HUES6 (cell line): ENCODE measurements at regions not wholly inside any gene's neighbourhood (a gene's known extent, or its start where the extent isn't known, plus 50 kb on each side); places are given as distances from the start of the nearest gene placed in this dataset.

Source experiments
- H3K27ac ChIP-seq: 2 replicates; pipeline ENCODE4 v1.7.0; 2013; ENCODE audit warnings: low read depth, mild to moderate bottlenecking, low read length, inconsistent platforms
- H3K27me3 ChIP-seq: 2 replicates; pipeline ENCODE4 v1.6.1; 2013; ENCODE audit warnings: low read length; ENCODE audit not compliant: control insufficient read depth, insufficient read depth
- H3K36me3 ChIP-seq: 2 replicates; pipeline ENCODE4 v1.6.1; 2013; ENCODE audit warnings: low read length; ENCODE audit not compliant: control insufficient read depth, insufficient read depth
- H3K4me1 ChIP-seq: 2 replicates; pipeline ENCODE4 v1.6.1; 2013; ENCODE audit warnings: low read length; ENCODE audit not compliant: control insufficient read depth, insufficient read depth
- H3K4me3 ChIP-seq: 2 replicates; pipeline ENCODE4 v1.5.1; 2013; ENCODE audit warnings: low read depth, low read length
- H3K9ac ChIP-seq: one replicate; pipeline ENCODE4 v1.6.1; 2013; ENCODE audit warnings: mild to moderate bottlenecking, low read length
- H3K9me3 ChIP-seq: 2 replicates; pipeline ENCODE4 v1.6.1; 2013; ENCODE audit warnings: low read depth, low read length; ENCODE audit not compliant: control insufficient read depth, insufficient read depth

- peaks cover 9% of the 10 kb centered on the region; the same call in 1 of the 2 replicates for H3K9me3 ChIP-seq
- no peak overlapping the region for H3K27ac ChIP-seq
- no peak overlapping the region for H3K9ac ChIP-seq
- H3K36me3 ChIP-seq = no peaks in the 10 kb centered on the region; the same call in 1 of the 2 replicates
- H3K27me3 ChIP-seq = no peaks in the 10 kb centered on the region
- no peak overlapping the region for H3K4me3 ChIP-seq
- no peaks in the 10 kb centered on the region for H3K4me1 ChIP-seq
These were observed 460.4 kb upstream of the HS3ST1 start for GRCh38 chr4:11889099-11889498.

GRCh38 chr4:11881947-11882346 lies 453.3 kb upstream of the HS3ST1 start:
- Histone ChIP-seq H3K27ac (no peak overlapping the region), H3K4me1 (no peaks in the 10 kb centered on the region), H3K9me3 (peaks cover 16% of the 10 kb centered on the region; the same call in 1 of the 2 replicates), H3K27me3 (no peaks in the 10 kb centered on the region), H3K9ac (no peak overlapping the region), H3K4me3 (no peak overlapping the region), H3K36me3 (no peaks in the 10 kb centered on the region)

GRCh38 chr4:11881364-11881763 lies 452.7 kb upstream of the HS3ST1 start:
- no peaks in the 10 kb centered on the region for H3K36me3 ChIP-seq
- no peak overlapping the region for H3K9ac ChIP-seq
- H3K9me3 ChIP-seq = peaks cover 22% of the 10 kb centered on the region
- no peak overlapping the region for H3K4me3 ChIP-seq
- no peaks in the 10 kb centered on the region for H3K4me1 ChIP-seq
- H3K27ac ChIP-seq = no peak overlapping the region
- H3K27me3 ChIP-seq = no peaks in the 10 kb centered on the region

- no peaks in the 10 kb centered on the region for H3K4me1 ChIP-seq
- H3K9ac ChIP-seq = no peak overlapping the region
- H3K36me3 ChIP-seq = no peaks in the 10 kb centered on the region
- H3K9me3 ChIP-seq = peaks cover 39% of the 10 kb centered on the region
- no peak overlapping the region for H3K4me3 ChIP-seq
- no peaks in the 10 kb centered on the region for H3K27me3 ChIP-seq
- no peak overlapping the region for H3K27ac ChIP-seq
These were observed 449.5 kb upstream of the HS3ST1 start for GRCh38 chr4:11878241-11878640.

- no peaks in the 10 kb centered on the region for H3K4me1 ChIP-seq
- no peak overlapping the region for H3K27ac ChIP-seq
- peaks cover 37% of the 10 kb centered on the region for H3K9me3 ChIP-seq
- H3K27me3 ChIP-seq = no peaks in the 10 kb centered on the region
- no peaks in the 10 kb centered on the region for H3K36me3 ChIP-seq
- H3K9ac ChIP-seq = no peak overlapping the region
- no peak overlapping the region for H3K4me3 ChIP-seq
These were observed 447.4 kb upstream of the HS3ST1 start for GRCh38 chr4:11876104-11876503.

GRCh38 chr4:11869191-11869870 lies 440.6 kb upstream of the HS3ST1 start:
- Histone ChIP-seq H3K9ac (no peak overlapping the region), H3K27me3 (no peaks in the 10 kb centered on the region), H3K4me3 (no peak overlapping the region), H3K27ac (no peak overlapping the region), H3K4me1 (no peaks in the 10 kb centered on the region), H3K36me3 (no peaks in the 10 kb centered on the region), H3K9me3 (peaks cover 2% of the 10 kb centered on the region; the same call in 1 of the 2 replicates)

- H3K27me3 ChIP-seq = no peaks in the 10 kb centered on the region
- no peaks in the 10 kb centered on the region for H3K4me1 ChIP-seq
- no peaks in the 10 kb centered on the region for H3K36me3 ChIP-seq
- H3K4me3 ChIP-seq = no peak overlapping the region
- H3K9me3 ChIP-seq = peaks cover 5% of the 10 kb centered on the region; the same call in 1 of the 2 replicates
- H3K27ac ChIP-seq = no peak overlapping the region
- no peak overlapping the region for H3K9ac ChIP-seq
These were observed 437.7 kb upstream of the HS3ST1 start for GRCh38 chr4:11866391-11866790.

- Histone ChIP-seq H3K36me3 (no peaks in the 10 kb centered on the region), H3K9me3 (0 out of 2 replicates have a peak, but pooled peaks cover 5% of the 10 kb centered on the region), H3K9ac (no peak overlapping the region), H3K27me3 (no peaks in the 10 kb centered on the region), H3K4me1 (no peaks in the 10 kb centered on the region; the same call in 1 of the 2 replicates), H3K27ac (no peak overlapping the region), H3K4me3 (no peak overlapping the region)
These were observed 432.3 kb upstream of the HS3ST1 start for GRCh38 chr4:11860996-11861395.

- H3K9me3 ChIP-seq = 0 out of 2 replicates have a peak, but pooled peaks cover 5% of the 10 kb centered on the region
These were observed 429.2 kb upstream of the HS3ST1 start for GRCh38 chr4:11857881-11858280.

GRCh38 chr4:11847167-11847566 lies 418.5 kb upstream of the HS3ST1 start:
- Histone ChIP-seq H3K36me3 (no peaks in the 10 kb centered on the region), H3K9ac (no peak overlapping the region), H3K27ac (no peak overlapping the region), H3K4me3 (no peak overlapping the region), H3K9me3 (no peaks in the 10 kb centered on the region; the same call in 1 of the 2 replicates), H3K4me1 (peaks cover 9% of the 10 kb centered on the region), H3K27me3 (no peaks in the 10 kb centered on the region)

More at GRCh38 chr4:11857881-11858280, 429.2 kb upstream of the HS3ST1 start:
- no peak overlapping the region for H3K9ac ChIP-seq
- no peak overlapping the region; the same call in 1 of the 2 replicates for H3K27ac ChIP-seq
- no peaks in the 10 kb centered on the region for H3K36me3 ChIP-seq
- H3K4me1 ChIP-seq = no peaks in the 10 kb centered on the region; the same call in 1 of the 2 replicates
- H3K4me3 ChIP-seq = no peak overlapping the region
- no peaks in the 10 kb centered on the region for H3K27me3 ChIP-seq

- no peak overlapping the region for H3K9ac ChIP-seq
- H3K9me3 ChIP-seq = no peaks in the 10 kb centered on the region
- H3K27me3 ChIP-seq = no peaks in the 10 kb centered on the region
- peaks cover 9% of the 10 kb centered on the region for H3K4me1 ChIP-seq
- no peak overlapping the region for H3K27ac ChIP-seq
- H3K4me3 ChIP-seq = no peak overlapping the region
- no peaks in the 10 kb centered on the region for H3K36me3 ChIP-seq
These were observed 415.2 kb upstream of the HS3ST1 start for GRCh38 chr4:11843927-11844326.
